GM12891 (cell line): ENCODE measurements at regions not wholly inside any gene's neighbourhood (a gene's known extent, or its start where the extent isn't known, plus 50 kb on each side); places are given as distances from the start of the nearest gene placed in this dataset.

ENCODE experiments used
- DNase-seq: peaks from one replicate; pipeline ENCODE4 v3.0.0; 2011; ENCODE audit warnings: low spot score; ENCODE audit not compliant: insufficient read length
- FAIRE-seq: peaks from 2 replicates; lab custom pipeline; 2011; peaks lifted over from hg19 to GRCh38; lab: Jason Lieb, UNC
- PAX5 ChIP-seq: IDR thresholded peaks from 2 replicates; pipeline ENCODE4 v1.6.1; 2011; ENCODE audit warnings: low read length, moderate library complexity, mild to moderate bottlenecking; ENCODE audit not compliant: insufficient read depth, severe bottlenecking
- POLR2A ChIP-seq: IDR thresholded peaks from 2 replicates; pipeline ENCODE4 v1.6.1; 2011; ENCODE audit warnings: low read depth, low read length, control low read depth
- POLR2AphosphoS5 ChIP-seq: IDR thresholded peaks from 2 replicates; pipeline ENCODE4 v1.6.1; 2011; ENCODE audit warnings: low read depth, low read length, control low read depth
- POU2F2 ChIP-seq: IDR thresholded peaks from 2 replicates; pipeline ENCODE4 v1.6.1; 2011; ENCODE audit warnings: low read depth, mild to moderate bottlenecking, control low read depth, low read length, moderate library complexity
- SPI1 ChIP-seq: IDR thresholded peaks from 2 replicates; pipeline ENCODE4 v1.6.1; 2011; ENCODE audit warnings: low read depth, low read length, control low read depth
- TAF1 ChIP-seq: IDR thresholded peaks from 2 replicates; pipeline ENCODE4 v1.6.1; 2011; ENCODE audit warnings: low read depth, low read length, control low read depth

DNA sequence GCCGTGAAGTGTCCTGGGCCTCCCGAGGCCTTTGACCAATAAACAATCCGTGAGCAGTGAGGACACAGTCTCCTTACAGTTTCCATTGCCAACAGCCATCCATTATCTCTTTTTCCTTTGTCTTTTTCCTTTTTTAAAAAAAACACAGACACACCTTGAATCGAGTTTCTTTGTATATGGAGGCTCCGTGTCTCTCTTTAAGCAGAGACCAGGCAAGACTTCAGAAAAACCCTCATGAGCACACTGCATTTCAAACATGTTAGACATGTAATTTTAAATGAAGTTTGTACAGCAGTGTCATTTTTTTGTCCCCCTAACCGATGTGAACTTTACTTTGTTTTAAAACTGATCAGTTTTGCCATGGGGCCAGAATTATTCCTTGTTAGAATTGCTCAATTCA is 111.1 kb downstream of the SPTSSA start:
- FAIRE-seq: no peak
- no peak for TF ChIP-seq TAF1
- no peak for TF ChIP-seq POLR2AphosphoS5
- TF ChIP-seq POLR2A: no peak
- no peak for TF ChIP-seq POU2F2
- TF ChIP-seq PAX5: no peak
- no peak for TF ChIP-seq SPI1
- no peak for DNase-seq

DNA sequence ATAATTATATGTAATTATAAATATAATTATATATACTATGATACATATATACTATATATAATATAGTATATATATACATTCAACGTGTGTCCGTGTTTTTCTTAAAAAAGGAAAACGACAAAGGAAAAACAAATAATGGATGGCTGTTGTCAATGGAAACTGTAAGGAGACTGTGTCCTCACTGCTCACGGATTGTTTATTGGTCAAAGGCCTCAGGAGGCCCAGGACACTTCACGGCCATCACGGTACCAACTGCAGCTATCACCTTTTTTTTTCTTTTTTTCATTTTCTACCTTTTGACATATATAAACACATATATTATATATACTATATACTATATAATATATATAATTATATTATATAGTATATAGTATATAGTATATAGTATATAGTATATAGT is 113.4 kb downstream of the SPTSSA start:
- FAIRE-seq (no peak), DNase-seq (no peak)
- TF ChIP-seq POLR2AphosphoS5 (no peak), TAF1 (no peak), POU2F2 (no peak), SPI1 (no peak)

DNA sequence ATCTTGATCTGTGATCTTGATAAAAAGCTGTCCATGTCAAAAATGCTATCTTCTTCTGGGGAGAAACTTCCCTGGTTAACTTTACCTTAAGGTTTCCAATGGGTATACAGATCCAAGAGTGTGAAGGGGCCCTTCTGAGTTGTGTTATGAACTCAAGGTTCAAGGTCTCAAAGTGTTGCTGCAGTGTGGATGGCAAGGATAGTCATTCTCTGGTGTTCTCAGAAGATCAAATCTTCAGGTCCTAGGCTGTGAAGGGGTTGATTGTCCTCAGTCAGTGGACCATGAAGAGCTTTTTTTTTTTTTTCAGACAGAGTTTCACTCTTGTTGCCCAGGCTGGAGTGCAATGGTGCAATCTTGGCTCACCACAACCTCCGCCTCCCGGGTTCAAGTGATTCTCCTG is 114.4 kb downstream of the SPTSSA start:
- TF ChIP-seq POLR2AphosphoS5 (no peak), PAX5 (peak; percentile 47)
- DNase-seq (no peak), FAIRE-seq (peak; percentile 26)

DNA sequence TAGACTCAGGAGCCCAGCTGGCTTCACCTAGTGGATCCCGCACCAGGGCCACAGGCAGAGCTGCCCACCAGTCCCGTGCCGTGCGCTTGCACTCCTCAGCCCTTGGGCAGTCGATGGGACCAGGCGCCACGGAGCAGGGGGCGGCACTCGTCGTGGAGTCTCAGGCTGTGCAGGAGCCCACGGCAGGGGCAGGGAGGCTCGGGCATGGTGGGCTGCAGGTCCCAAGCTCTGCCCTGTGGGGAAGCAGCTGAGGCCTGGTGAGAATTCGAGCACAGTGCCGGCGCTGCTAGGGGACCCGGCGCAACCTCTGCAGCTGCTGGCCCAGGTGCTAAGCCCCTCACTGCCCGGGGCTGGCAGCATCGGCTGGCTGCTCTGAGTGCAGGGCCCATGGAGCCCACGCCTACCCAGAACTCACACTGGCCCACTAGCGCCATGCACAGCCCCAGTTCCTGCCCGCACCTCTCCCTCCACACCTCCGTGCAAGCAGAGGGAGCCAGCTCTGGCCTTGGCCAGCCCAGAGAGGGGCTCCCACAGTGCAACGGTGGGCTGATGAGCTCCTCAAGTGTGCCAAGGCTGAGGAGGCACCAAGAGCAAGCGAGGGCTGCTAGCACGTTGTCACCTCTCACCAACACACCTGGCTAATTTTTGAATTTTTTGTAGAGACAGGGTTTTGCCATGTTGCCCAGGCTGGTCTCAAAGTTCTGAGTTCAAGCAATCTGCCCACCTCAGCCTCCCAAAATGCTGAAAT is 116.1 kb downstream of the SPTSSA start:
- DNase-seq: no peak
- FAIRE-seq: no peak
- TF ChIP-seq TAF1: no peak
- TF ChIP-seq PAX5: no peak
- no peak for TF ChIP-seq POU2F2
- no peak for TF ChIP-seq POLR2A
- no peak for TF ChIP-seq POLR2AphosphoS5
- TF ChIP-seq SPI1: no peak

DNA sequence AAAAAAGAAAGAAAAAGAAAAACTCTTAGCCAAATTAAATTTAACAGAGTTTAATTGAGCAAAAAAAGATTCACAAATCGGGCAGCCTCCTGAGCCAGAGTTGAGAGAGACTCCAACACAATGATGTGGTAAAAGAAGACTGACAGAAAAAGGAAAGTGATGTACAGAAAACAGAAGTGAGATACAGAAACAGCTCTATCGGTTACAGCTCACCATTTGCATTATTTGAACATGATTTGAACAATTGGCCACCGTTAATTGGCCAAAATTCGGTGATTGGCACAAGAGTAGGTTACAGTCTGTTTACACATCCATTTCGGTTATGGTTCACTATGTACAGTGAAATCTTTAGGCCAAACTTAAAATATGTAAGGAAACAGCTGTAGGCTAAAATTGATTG is 117.7 kb downstream of the SPTSSA start:
- no peak for DNase-seq
- peak; percentile 46; the same call in 1 of the 2 replicates for TF ChIP-seq SPI1
- no peak for TF ChIP-seq POLR2AphosphoS5
- peak; percentile 23 for FAIRE-seq

DNA sequence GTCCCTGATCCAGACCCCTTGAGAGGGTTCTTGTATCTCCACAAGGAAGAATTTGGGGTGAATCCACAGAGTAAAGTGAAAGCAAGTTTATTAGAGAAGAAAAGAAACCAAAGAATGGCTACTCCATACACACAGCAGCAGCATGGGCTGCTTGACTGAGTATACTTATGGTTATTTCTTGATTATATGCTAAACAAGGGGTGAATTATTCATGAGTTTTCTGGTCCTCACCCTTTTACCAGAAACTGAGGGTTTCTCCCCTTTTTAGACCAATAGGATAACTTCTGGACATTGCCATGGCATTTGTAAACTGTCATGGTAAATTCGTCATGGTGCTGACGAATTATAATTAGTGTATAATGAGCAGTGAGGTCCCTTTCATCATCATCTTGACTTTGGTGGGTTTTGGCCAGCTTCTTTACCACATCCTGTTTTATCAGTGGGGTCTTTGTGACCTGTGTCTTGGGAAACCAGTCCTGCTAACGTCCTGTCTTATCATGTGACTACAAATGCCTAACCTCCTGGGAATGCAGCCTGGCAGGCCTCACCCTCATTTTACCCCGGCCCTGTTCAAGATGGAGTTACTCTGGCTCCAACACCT is 121.9 kb downstream of the SPTSSA start:
- no peak for DNase-seq
- TF ChIP-seq SPI1 (no peak), TAF1 (no peak), POLR2AphosphoS5 (no peak), PAX5 (no peak), POLR2A (no peak), POU2F2 (no peak)

DNA sequence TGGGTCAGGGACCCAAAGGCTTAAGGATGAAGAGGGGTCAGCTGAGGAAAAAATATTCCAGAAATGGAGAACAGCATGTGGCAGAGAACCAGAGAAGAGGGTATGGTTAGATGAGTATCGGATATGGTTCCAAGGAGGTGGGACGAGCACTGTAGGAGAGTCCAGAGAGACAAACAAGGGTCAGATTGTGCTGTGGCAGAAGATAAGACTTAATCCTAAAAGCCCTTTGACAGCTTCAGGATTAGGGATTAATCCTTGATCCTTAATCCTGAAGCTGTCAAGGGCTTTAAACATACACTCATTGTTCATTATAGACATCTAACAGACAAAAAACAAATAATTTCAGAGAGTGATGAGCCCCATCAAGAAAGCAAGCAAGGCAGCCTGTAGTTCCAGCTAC is 124.0 kb downstream of the SPTSSA start:
- DNase-seq (no peak), FAIRE-seq (no peak)

More for the DNA sequence above, 121.9 kb downstream of the SPTSSA start:
- FAIRE-seq: no peak

DNA sequence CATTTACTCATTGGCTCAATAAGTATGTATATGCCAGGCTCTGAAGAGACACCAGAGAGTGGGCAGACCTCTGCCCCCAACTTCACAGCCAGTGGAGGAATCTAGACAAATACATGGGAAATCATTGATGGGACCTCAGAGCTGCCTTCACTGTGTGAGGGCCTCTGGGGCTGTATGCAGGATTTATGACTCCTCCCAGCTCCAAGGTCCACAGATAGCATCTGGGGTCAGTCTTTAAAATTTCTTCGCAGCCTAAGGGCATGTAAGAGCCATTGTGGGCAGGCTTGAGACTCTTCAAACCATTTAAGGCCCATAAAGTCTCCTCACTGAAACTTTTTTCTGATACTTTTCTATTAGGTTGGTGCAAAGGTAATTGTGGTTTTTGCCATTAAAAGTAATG is 125.5 kb downstream of the SPTSSA start:
- DNase-seq (no peak), FAIRE-seq (no peak)
- TF ChIP-seq POLR2AphosphoS5: no peak
- no peak for TF ChIP-seq PAX5
- TF ChIP-seq SPI1: no peak
- TF ChIP-seq POLR2A: no peak
- TF ChIP-seq TAF1: no peak
- TF ChIP-seq POU2F2: no peak

More for the DNA sequence above, 124.0 kb downstream of the SPTSSA start:
- TF ChIP-seq POU2F2: no peak
- no peak for TF ChIP-seq TAF1
- no peak for TF ChIP-seq SPI1
- TF ChIP-seq PAX5: no peak

DNA sequence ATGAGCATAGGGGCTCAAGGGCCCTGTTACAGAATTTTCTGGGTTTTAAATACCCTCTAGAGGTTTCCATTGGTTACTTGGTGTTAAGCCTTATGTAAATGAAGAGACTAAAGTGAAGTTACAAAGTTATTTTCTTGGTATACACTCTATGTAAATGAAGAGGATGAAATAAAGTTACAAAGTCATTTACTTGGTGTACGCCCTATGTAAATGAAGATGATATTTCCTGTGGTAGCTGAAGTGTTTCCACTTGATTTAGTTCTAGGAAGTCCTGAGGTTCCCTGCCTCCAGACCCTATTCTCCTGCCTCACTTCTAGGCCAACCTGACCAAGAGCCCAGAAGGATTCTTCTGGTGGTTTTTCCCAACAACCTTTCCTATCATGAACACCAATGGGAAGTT is 126.1 kb downstream of the SPTSSA start:
- DNase-seq (no peak), FAIRE-seq (no peak)
- no peak for TF ChIP-seq POLR2AphosphoS5
- TF ChIP-seq POU2F2: no peak
- TF ChIP-seq PAX5: no peak
- TF ChIP-seq SPI1: no peak
- TF ChIP-seq TAF1: no peak
- TF ChIP-seq POLR2A: no peak

DNA sequence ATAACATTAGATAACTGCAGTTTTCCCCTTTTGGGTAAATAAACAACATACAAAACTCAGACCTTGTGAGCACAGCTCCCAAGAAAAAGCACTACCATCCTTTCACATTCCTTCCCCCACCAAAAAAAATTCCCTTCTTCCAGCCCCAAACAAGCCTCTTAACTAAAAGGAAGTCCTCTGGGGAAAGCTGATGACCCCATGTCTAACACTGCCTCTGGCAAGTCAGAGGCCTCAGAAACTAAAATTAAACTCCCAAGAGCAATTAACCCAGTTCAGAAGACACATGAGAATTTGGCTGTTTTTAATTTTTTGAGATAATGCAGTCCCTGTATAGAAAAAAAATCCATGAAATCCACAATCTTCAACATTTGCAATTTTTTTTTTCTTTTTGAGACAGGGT is 127.7 kb downstream of the SPTSSA start:
- FAIRE-seq (no peak), DNase-seq (no peak)
- no peak for TF ChIP-seq POU2F2
- TF ChIP-seq PAX5: no peak
- no peak for TF ChIP-seq POLR2A
- TF ChIP-seq POLR2AphosphoS5: no peak
- TF ChIP-seq TAF1: no peak
- no peak for TF ChIP-seq SPI1
